GM19324 (cell line): ENCODE measurements at regions not wholly inside any gene's neighbourhood (a gene's known extent, or its start where the extent isn't known, plus 50 kb on each side); places are given as distances from the start of the nearest gene placed in this dataset.

Experiments
- ATAC-seq: cut with Tn5 transposase; IDR thresholded peaks from one replicate; pipeline ENCODE4 v1.9.1; 2021; ENCODE audit warnings: mild to moderate bottlenecking, moderate library complexity; ENCODE audit not compliant: unreplicated experiment, low FRiP score

DNA sequence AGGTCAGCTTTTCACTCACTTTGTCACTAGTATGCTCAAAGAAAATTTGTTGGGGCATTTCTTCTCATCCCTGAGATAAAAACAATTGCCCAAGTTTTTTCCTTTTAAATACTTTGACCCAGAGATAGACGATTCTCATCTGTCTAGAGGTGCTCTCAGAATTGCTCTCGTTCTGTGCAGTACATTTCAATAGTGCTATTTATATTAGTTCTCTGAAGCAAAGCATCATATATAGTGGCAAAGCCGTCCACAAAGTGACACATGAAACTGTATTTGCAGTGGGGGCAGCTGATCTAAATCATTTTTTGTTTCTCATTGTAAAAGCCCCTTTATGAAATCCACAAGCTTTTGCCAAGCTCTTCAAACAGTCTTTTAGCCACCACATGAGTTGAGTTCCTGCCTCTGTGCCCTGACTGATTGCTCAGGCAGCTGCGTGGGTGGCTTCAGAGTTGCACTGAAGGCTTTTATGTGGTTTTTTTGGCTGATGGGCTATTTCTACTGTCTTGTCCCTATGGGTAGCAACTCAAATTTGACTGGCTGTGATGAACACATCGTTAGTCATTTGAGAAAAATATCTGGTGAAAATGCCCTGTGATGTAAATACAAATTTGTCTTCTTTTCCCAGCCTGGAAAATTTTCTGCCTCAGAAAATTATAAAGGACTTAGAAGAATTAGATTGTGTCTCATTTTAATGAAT is 119.1 kb upstream of the OTUD4 start:
- peak; percentile 55 for ATAC-seq

DNA sequence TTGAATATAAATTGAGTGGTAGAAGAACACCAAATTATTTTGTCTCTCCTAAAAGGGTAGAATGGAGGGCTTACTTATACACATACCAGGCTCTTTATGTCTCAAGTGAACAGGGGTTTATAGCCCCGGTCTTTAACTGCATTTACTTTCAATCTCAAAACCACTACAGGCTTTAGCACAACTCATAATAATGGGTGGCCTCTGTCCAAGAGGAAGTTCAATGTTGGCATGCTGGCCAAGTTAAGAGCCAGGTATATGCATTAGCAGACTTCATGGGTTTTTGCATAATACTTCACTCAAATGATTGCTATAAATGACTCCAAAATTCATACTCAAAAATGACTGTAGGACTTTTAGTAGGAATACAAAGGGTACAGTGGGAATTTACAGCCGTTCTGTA is 118.5 kb upstream of the OTUD4 start:
- ATAC-seq: no peak

DNA sequence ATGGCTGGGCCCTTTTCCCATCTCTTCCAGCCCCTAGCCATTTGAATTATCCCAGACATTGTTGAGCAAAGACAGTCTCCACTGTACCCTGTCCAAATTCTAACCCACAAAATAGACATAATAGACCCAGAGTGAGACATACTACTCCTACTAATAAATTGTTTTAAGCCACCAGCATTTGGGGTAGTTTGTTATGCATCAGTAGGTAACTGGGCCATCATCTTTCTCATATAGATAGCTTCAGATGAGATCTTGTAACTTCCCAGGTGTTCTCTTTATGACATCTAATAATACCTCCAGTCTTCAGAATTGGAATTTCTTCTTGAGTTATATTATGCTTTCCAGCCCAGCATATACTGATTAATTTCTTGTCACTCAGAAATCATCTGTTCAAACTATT is 117.2 kb upstream of the OTUD4 start:
- no peak for ATAC-seq

DNA sequence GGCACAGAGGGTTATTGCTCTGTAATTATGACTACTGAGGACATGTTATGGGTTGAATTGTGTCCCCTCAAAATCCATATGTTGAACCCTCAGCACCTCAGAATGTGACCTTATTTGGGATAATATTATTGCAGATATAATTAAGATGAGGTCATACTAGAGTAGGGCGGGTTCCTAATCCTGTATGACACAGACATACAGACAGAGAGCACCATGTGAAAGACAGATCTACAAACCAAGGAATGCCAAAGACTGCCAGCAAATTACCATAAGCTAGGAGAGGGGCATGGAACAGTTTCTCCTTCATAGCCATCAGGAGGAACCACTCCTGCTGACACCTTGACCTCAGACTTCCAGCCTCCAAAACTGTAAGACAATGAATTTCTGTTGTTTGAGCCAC is 115.2 kb upstream of the OTUD4 start:
- ATAC-seq: no peak

DNA sequence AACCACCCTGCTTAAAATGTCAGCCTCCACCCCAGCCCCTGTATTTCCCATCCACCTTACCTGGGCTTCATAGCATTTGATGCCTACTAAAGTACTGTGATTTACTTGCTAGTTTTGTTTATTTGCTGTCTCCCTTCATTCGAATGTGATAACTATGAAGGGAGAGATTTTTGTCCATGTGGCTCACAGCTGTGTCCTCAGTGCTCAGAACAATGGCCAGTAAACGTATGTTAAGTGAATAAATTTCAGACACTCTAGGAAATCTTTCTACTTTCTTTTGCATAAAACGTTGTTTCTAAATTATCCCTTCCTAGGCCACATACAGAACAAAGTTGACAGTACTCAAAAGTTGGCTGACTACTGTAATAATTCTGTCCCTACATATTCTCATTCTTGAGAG is 114.7 kb upstream of the OTUD4 start:
- ATAC-seq: no peak

DNA sequence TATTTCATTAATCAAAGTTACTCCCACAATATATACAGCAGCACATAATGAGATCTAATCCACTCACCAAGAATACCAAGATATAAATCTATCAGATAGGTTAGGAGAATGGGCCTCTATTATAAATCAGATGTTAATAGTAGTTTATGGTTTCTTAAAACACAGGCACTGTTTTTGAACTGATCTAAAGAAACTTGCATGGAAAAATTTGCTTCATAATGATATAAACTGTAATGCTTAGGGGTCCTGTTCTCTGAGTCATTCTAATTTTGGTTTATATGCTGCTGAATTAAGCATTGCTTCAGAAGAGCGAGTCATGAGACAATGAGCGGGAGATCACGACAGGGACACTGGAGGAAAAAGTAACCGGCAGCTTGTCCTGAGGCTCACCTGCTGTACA is 113.3 kb upstream of the OTUD4 start:
- ATAC-seq: no peak

DNA sequence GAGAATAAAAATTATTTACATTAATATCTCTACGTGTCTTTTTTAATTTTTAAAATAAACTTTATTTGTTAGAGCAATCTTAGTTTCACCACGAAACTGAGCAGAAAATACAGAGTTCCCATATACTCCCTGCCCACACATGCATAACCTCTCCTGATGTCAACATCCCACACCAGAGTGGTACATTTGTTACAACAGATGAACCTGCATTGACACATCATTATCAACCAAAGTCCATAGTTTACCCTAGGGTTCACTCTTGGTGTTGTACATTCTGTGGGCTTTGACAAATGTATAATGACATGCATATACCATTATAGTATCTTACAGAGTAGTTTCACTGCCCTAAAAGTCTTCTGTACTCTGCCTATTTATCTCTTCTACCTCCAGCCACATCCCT is 110.6 kb upstream of the OTUD4 start:
- ATAC-seq: no peak

DNA sequence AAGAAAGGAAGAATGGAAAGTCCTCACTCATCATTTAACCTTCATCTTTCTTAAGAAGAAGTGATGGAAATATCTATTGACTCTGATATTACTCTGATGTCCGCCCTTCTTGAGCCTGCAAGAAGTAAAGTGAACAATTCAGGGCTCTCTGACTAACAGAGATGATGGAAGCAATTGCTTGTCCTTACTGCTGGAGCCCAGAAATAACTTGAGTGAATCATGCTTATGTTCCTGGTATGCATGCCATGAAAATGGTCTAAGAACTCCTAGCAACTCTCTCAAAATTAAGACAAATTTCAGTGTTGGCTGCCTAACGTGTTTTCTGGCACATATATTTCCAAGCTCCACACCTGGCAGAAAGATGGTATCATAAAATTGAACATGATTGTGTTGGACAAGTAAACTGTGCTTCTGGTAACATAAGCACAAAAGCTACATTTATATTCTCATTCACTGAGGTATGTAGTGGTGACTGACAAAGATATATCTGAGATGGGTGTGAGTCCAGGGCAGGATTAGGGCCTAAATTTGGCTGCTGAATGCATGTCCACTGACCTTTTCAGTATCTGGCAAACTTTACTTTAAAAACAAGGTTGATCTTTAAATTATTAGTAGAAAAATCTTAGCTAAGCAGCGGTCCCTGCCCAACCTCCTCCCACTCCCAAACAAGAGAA is 109.2 kb upstream of the OTUD4 start:
- ATAC-seq: no peak

DNA sequence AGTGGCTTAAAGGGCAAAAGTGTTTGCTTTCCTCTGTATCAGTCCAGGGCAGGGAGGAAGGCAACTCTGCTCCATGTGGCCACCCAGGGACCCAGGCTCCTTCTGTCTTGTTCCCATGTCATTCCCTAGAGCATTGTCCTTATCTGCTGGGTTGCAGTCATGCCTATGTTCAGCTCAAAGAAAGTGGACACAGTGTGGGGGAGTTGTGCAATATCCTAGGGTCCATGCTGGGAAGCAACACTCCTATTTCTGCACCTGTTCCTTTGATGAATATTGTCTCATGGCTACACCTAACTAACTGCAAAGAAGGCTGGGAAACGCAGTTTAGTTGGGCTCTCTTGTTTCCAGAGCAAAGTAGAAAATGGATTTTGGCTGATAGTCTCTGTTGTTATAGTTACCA is 107.0 kb upstream of the OTUD4 start:
- no peak for ATAC-seq

DNA sequence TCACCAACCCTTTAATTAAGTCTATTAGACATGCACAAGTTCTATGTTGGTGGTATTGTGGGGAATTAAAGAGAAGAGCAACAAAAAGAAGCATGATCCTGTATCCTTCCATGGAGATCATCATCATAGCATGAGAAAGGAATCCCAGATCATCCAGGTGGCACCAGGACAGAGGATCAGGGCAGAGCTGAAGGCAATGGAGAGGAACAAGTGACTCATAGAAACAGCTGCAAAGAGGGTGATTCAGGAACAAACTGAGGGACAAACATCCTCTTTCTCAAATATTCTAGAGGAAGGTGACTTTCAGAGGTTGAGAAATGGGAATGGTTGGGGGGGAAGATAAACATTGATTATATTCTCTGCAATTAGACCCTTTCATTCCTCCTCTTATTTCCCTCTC is 105.5 kb upstream of the OTUD4 start:
- no peak for ATAC-seq

DNA sequence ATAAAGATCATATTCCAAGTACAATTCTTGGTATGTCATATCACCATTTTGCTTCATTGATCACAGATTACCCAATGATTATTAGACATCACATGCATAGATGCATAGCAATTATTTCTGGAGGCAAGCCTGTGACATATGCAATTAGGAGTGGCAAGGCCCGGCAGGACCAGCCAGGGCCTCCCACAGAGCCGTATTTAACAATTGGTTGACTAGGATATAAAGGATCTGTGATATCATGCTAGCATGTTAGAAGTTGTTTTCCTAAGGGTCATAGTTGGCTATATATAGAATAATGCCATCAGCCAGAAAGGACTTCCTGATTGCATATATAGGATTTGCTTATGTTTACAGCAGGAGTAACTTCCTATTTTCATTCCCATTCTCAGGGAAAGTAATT is 103.5 kb upstream of the OTUD4 start:
- ATAC-seq: no peak

DNA sequence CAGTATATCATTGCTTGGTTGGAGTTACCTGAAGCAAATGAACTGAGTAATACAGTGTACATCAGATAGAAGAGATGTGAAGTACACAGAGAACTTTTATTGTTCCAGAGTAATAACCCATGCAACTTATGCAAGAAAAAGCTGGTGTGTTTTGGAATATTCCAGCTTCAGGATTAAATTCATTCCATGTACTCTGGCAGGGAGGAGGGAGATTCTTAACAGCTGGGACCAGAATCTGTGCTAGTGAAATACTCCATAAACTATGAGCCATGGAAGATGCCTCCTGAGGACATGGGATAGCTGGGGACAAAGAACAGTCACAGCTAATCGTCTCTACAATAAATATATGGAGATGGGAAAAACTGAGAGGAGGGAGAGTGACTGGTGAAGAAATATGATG is 101.6 kb upstream of the OTUD4 start:
- ATAC-seq: no peak

DNA sequence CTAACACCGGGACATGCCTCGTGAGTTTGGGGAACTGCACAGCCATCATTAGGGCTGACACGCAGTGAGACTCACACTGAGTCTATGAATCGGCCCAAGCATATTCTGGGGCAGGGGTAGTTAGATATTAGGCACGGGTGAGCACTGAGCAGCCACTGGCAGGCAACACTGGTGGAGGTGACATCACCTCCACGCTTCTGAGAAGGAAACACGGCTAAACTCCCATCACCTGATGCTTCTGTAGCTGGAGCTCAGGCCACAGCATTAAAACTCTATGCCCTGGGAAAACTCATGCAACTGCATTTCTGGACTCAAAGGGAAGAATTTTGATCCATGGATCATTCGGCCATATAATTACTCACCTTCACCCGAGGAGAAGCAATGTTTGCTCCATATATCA is 100.8 kb upstream of the OTUD4 start:
- no peak for ATAC-seq

DNA sequence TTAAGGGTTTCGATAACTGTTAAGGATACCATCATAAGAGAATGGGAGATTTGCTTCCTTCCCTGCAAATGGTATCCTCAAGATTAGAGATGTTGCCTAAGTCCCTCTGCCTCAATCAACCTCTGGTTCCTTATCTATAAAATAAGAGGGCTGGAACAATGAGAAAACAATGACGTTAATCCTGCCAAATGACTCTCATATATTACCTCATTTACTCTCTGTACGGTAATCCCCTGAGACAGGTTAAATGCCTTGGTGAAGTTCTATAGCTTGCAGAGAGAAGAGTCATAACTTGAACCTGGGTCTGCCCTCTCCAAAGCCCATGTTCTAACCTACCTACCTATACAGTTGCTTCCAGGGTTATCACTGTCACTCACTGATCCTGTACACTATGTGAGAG is 100.2 kb upstream of the OTUD4 start:
- no peak for ATAC-seq

DNA sequence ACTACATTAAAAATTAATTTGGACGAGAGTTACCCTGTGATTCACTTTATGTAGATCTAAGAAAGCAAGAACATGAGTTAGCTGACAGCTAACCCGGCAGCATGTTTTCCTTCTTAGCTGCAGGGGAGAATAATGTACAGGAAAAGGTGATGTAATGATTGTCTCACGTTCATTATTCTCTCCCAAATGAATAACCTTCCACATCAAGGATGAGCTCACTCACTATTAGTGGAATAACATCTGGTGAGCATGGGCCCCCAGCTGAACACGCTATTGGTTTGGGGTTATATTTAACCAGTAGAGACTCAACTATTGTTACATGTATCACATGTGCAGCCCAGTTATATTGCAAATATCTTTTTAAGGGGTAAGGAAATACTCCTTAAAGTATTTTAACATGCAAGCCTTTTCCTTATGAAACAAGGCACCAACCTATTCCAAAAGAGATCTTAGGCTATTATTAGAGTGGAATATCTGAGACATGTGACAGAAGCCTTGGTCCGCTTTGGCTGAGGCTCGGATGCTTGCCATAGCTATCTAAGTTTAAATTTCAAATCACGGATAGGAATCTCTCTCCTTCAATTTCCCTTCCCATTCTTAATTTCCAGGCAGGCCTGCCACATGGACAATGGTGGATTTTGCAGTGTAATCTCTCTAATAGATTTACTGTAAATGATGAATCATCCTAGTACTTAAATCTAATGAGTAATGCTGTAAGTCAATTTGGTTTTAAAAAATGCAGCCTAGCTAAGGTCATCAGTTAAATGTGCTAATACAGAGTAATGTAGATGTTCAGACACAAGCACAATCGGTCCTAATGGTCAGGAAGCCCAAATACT is 99.0 kb upstream of the OTUD4 start:
- no peak for ATAC-seq

DNA sequence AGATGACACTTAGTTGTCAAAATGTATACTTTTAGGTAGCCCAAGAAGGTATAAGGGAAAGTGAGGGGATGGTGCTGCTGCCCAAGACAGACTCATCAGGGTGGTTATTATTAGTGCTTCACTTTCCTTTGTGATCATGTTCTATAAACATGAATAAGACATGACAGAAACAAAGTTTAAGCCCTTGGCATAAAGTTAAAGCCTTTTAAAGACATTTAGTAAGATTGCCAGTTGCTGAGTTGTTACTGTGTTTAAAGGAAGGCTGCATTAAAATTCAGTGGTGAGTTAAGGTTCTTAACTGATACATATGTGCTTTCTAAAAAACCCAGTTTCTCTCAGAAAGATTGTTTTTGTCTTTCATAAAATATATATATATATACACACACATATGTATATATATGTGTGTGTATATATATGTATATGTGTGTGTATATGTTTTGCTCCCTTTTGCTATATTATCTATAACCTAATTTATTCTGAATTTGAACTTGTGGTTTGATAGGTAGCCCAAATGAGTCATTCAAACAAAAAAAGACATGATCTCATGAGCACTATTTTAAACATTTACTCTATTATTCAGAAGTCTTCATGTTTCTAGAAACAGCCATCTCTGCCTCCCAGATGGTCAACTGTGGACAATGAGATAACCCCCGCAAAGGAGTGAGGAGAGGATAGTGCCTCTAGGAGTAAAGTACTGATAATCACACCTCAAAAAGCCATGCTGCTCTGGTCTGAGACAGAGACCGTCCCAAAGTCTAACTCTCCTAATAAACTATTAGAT is 98.1 kb upstream of the OTUD4 start:
- ATAC-seq: no peak

DNA sequence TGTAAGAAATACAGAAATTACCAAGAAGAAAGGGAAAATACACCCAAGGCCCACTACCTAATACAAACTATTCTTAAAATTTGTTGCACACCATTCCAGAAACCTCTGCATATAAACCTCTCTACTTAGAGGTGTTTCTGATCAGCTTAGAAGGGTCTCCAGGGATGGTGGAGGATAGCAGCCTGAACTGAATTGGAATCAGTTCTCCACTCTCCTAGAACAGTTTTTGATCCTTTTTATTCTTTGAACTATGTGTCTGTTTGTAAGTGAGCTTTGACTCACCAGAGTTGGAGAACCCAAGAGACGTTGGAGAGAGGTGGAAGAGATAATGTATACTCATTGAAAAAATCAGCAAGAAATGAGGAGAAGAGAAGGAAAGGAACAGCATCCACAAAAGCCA is 96.6 kb upstream of the OTUD4 start:
- no peak for ATAC-seq

DNA sequence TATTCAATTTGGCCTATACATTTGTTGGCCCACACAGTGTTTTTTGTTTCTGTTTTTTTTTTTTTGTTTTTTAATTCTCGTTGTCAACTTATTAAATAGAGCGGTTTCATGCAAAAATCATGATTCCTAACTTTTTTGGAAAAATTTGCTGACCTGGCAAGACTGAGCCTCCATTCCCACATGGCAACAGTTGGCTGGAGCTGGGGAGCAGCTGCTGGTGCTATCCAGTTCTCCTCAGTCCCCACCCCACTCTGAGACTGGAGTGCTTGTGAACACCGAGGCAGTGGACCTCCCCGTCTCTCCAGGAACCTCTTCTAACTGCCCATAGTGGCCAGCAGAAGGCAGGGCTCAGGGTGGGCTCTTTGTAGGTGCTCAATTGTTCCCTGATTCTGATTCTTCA is 95.7 kb upstream of the OTUD4 start:
- ATAC-seq: no peak

DNA sequence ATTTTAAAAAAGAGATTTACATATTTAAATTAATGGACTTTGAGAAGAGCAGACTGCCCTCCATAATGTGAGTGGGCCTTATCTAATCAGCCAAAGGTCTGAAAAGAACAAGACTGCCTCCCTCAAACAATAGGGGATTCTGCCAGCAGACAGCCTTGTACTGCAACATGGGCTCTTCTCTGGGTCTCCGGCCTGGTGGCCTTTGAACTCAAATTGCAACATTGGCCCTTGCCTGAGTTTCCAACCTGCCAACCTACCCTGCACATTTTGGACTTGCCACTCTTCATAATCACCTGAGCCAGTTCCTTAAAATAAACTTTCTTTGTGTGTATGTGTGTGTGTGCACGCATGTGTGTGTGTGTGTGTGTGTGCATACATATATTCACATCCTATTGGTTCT is 90.8 kb upstream of the OTUD4 start:
- ATAC-seq: no peak

DNA sequence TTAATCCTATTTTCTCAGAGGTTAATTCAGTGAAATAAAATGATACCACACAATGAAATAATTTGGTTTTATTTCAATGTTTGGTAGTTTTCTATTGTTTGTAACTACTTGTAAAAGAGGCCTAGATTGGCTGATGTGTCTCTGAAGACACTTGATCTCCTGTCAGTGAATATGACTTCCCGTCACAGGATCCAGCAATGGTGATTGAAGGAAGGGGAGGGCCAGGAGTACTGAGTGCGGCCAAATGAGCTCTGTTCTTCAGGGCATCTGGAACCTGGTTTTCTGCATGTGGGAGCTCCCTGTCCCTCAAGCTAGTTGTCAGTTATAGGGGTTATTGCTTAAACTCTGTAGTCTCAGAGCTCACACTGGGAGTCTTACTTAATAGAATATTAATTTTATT is 86.5 kb upstream of the OTUD4 start:
- ATAC-seq: no peak

DNA sequence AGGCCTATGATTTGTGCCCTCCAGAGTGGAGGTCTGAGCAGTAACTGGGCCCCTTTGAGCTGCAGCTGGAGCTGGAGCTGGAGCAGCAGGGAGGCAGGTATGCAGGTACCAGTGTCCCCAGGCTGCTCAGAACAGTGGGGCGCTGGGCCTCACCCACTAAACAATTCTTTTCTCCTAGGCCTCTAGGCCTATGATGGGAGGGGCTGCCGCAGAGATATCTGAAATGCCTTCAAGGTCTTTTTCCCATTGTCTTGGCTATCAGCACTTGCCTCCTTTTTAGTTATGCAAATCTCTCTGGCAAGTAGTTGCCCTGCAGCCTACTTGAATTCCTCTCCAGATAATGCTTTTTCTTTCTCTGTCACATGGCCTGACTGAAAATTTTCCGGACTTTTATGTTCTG is 79.7 kb upstream of the OTUD4 start:
- no peak for ATAC-seq
